LNCaP clone FGC (cell line): ENCODE measurements at regions not wholly inside any gene's neighbourhood (a gene's known extent, or its start where the extent isn't known, plus 50 kb on each side); places are given as distances from the start of the nearest gene placed in this dataset.

Experiments used
- DNase-seq: peaks from one replicate; pipeline ENCODE4 v3.0.0-alpha.2; 2011; ENCODE audit warnings: low read depth
- H3K4me3 ChIP-seq: 2 replicates; pipeline ENCODE4 v1.5.1; 2011; ENCODE audit warnings: mild to moderate bottlenecking, low read depth, low read length, control low read depth
- TF ChIP-seq, protein P1 (sequence below): IDR thresholded peaks from 2 replicates; pipeline ENCODE4 v1.5.1; 2012; ENCODE audit warnings: mild to moderate bottlenecking; ENCODE audit not compliant: control insufficient read depth, insufficient read depth; ENCODE audit errors: extremely low read depth

DNA sequence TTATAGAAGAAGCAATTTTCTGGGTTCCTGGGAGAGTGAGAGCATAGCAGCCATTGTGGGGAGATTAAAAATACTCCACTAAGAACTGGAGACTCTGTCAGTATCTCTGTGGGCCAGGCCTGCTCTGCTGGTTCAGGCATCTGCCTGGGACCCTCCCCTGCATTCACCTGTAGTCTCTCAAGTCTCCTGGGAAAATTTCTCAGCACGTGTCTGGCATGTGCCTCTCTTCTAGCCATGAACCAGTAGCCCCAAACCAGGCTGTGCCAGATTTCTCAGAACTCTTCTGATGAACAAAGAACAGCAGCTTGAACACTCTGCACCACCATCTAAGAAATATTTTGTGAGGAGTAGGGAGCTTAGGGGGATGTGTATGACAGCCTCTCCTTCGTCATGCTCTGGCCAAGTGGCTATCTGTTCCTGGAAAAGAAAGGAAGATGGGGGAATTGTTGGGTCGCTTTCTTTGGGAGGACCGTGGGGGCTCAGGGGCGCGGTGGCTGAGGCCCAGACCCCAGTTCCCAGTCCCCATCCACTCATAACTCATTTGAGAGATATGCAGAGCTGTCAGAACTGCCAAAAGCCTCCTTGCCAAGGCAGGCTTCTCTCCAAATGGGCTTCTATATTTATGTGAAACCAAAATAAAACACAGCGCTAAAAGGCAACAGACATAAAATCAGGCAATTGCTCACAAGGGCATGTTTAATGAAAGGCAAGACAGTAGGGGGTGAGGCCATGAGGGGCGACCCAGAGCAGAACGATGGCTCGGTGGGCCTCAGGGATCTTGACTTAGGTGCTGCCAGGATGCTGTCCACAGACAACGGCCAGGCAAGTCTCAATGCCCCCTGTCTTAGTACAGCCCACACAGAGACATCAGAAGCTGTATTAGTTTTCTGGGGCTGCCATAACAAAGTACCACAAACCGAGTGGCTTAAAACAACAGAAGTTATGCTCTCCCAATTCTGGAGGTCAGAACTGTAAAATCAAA, 114.7 kb upstream of the TNP1 start:
- TF ChIP-seq, protein P1, sequence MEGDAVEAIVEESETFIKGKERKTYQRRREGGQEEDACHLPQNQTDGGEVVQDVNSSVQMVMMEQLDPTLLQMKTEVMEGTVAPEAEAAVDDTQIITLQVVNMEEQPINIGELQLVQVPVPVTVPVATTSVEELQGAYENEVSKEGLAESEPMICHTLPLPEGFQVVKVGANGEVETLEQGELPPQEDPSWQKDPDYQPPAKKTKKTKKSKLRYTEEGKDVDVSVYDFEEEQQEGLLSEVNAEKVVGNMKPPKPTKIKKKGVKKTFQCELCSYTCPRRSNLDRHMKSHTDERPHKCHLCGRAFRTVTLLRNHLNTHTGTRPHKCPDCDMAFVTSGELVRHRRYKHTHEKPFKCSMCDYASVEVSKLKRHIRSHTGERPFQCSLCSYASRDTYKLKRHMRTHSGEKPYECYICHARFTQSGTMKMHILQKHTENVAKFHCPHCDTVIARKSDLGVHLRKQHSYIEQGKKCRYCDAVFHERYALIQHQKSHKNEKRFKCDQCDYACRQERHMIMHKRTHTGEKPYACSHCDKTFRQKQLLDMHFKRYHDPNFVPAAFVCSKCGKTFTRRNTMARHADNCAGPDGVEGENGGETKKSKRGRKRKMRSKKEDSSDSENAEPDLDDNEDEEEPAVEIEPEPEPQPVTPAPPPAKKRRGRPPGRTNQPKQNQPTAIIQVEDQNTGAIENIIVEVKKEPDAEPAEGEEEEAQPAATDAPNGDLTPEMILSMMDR: no peak
- DNase-seq: no peak

GRCh38 chr2:216971593-216971992, 111.7 kb upstream of the TNP1 start:
- H3K4me3 ChIP-seq: no peak overlapping the region
- TF ChIP-seq, protein P1: no peak
- no peak for DNase-seq

More for the DNA sequence above, 114.7 kb upstream of the TNP1 start:
- no peak overlapping the region for H3K4me3 ChIP-seq

DNA sequence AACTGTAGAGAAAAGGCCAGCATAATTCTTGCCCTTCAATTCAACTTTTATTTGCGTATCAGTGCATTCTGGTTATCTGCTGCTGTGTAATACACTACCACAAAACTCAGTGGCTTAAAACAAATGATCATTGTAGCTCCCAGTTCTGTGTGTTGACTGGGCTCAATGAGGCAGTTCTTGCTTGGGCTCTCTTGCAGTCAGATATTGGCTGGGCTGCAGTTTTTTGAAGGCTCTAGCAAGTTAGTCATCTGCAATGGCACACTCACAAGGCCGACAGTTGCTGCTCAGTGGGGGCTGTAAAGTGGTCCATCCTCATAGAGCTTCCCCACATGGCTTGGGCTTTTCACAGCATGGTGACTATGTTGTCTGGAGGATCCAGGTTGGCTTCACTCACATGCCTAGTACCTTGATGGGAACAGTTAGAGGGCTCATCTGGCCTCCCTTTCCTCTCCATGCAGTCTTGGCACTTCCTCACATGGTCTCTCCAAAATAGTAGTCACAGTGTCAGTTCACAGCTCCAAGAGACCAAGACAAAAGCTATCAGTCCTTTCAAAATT, 110.6 kb upstream of the TNP1 start:
- TF ChIP-seq, protein P1: no peak
- DNase-seq: no peak
- H3K4me3 ChIP-seq: no peak overlapping the region

GRCh38 chr2:216967889-216968288, 108.0 kb upstream of the TNP1 start:
- TF ChIP-seq, protein P1: no peak
- no peak overlapping the region for H3K4me3 ChIP-seq
- DNase-seq: no peak

- TF ChIP-seq, protein P1: no peak
- no peak overlapping the region for H3K4me3 ChIP-seq
- DNase-seq: no peak
These were observed 100.9 kb upstream of the TNP1 start for GRCh38 chr2:216960671-216961268.

DNA sequence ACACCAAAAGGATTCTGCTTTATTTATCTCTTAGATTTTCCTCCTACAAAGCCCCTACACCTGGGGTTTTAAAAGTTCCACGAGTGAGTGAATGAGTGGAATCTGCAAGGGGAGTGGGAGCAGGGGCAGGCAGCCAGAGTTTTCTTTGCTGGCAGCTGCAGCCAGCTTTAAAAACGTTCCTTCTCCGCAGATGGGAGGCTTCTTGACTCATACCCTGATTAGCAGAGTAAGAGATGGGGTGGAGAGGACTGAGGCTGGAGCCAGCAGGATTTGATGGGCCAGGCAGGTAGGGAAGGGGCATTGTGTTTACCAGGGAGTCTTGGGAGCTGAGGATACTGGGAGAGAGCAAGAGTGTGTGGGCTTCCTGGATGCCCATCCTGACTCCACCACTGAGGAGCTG, 99.6 kb upstream of the TNP1 start:
- no peak overlapping the region for H3K4me3 ChIP-seq
- TF ChIP-seq, protein P1: no peak

More for the DNA sequence above, 99.6 kb upstream of the TNP1 start:
- no peak for DNase-seq
